Stimulated activated CD8-positive, alpha-beta memory T cell treated with anti-CD3 and anti-CD28 coated beads, Interleukin-4, amount 100 ng/mL, for 1 hour (primary cell): ENCODE measurements at regions not wholly inside any gene's neighbourhood (a gene's known extent, or its start where the extent isn't known, plus 50 kb on each side); places are given as distances from the start of the nearest gene placed in this dataset.

Source experiments
- DNase-seq, 2 donors: peaks; one replicate each; pipeline ENCODE4 v3.0.0-alpha.2; 2020; ENCODE audit warnings: low read depth in 2 of 2, low spot score in 1 of 2

GRCh38 chr1:88111816-88112215 lies 572.3 kb upstream of the PKN2 start:
- DNase-seq: no peak

- no peak for DNase-seq
Measured at GRCh38 chr1:88117597-88117996, 566.5 kb upstream of the PKN2 start.

GRCh38 chr1:88118176-88118845 lies 565.8 kb upstream of the PKN2 start:
- DNase-seq: no peak

- no peak for DNase-seq
Measured at GRCh38 chr1:88124614-88125013, 559.5 kb upstream of the PKN2 start.

- no peak for DNase-seq
Measured at GRCh38 chr1:88126467-88126866, 557.6 kb upstream of the PKN2 start.

GRCh38 chr1:88133991-88134390 lies 550.1 kb upstream of the PKN2 start:
- DNase-seq: no peak

GRCh38 chr1:88134983-88135921 lies 548.8 kb upstream of the PKN2 start:
- DNase-seq: no peak

GRCh38 chr1:88139633-88140032 lies 544.4 kb upstream of the PKN2 start:
- DNase-seq: no peak

- no peak for DNase-seq
Measured at GRCh38 chr1:88140325-88140724, 543.7 kb upstream of the PKN2 start.

- DNase-seq: no peak
Measured at GRCh38 chr1:88141499-88142074, 542.5 kb upstream of the PKN2 start.

GRCh38 chr1:88145752-88146151 lies 538.3 kb upstream of the PKN2 start:
- no peak for DNase-seq

GRCh38 chr1:88149686-88150085 lies 534.4 kb upstream of the PKN2 start:
- no peak for DNase-seq

- no peak for DNase-seq
Measured at GRCh38 chr1:88150330-88150729, 533.7 kb upstream of the PKN2 start.

- DNase-seq: no peak
Measured at GRCh38 chr1:88163187-88163586, 520.9 kb upstream of the PKN2 start.

- no peak for DNase-seq
Measured at GRCh38 chr1:88168126-88168525, 515.9 kb upstream of the PKN2 start.

GRCh38 chr1:88169139-88169538 lies 514.9 kb upstream of the PKN2 start:
- DNase-seq: no peak

- no peak for DNase-seq
Measured at GRCh38 chr1:88169939-88170338, 514.1 kb upstream of the PKN2 start.

GRCh38 chr1:88175120-88175630 lies 508.9 kb upstream of the PKN2 start:
- DNase-seq: no peak

- DNase-seq: no peak
Measured at GRCh38 chr1:88175631-88176226, 508.3 kb upstream of the PKN2 start.

- no peak for DNase-seq
Measured at GRCh38 chr1:88179943-88180342, 504.1 kb upstream of the PKN2 start.

GRCh38 chr1:88180449-88181108 lies 503.5 kb upstream of the PKN2 start:
- peak; percentile 1 to 20 for DNase-seq
